ENCODE measurements at regions not wholly inside any gene's neighbourhood (a gene's known extent, or its start where the extent isn't known, plus 50 kb on each side); places are given as distances from the start of the nearest gene placed in this dataset.

GRCh38 chr4:122671919-122672490 is 51.1 kb upstream of the IL21 start:
- intact Hi-C loops (cut with micrococcal nuclease): no loop called here
- DNase-seq (ENCODE audit: low spot score): no peak
- H3K4me3 Mint-ChIP-seq (ENCODE audit: low read depth): no peak overlapping the region
- H3K36me3 Mint-ChIP-seq (ENCODE audit: low read depth): peaks cover 15% of the 10 kb centered on the region
- H3K27ac Mint-ChIP-seq: peak overlapping the region; percentile 54
- peaks cover 22% of the 10 kb centered on the region for H3K9me3 Mint-ChIP-seq
- H3K27me3 Mint-ChIP-seq (ENCODE audit: low read depth): peaks cover 1% of the 10 kb centered on the region
- peaks cover 60% of the 10 kb centered on the region for H3K4me1 Mint-ChIP-seq (ENCODE audit: low read depth)

GRCh38 chr4:122673252-122673651 is 52.4 kb upstream of the IL21 start:
- Mint-ChIP-seq H3K4me1 (ENCODE audit: low read depth) (peaks cover 50% of the 10 kb centered on the region), H3K27ac (no peak overlapping the region), H3K4me3 (ENCODE audit: low read depth) (no peak overlapping the region), H3K36me3 (ENCODE audit: low read depth) (peaks cover 15% of the 10 kb centered on the region), H3K27me3 (ENCODE audit: low read depth) (peaks cover 1% of the 10 kb centered on the region), H3K9me3 (peaks cover 22% of the 10 kb centered on the region)
- DNase-seq (ENCODE audit: low spot score): no peak
- intact Hi-C loops (cut with micrococcal nuclease): no loop called here

- H3K4me3 Mint-ChIP-seq (ENCODE audit: low read depth): no peak overlapping the region
- peaks cover 41% of the 10 kb centered on the region for H3K4me1 Mint-ChIP-seq (ENCODE audit: low read depth)
- H3K27ac Mint-ChIP-seq: peak overlapping the region; percentile 35
- DNase-seq (ENCODE audit: low spot score): no peak
- peaks cover 1% of the 10 kb centered on the region for H3K27me3 Mint-ChIP-seq (ENCODE audit: low read depth)
- H3K9me3 Mint-ChIP-seq: peaks cover 22% of the 10 kb centered on the region
- intact Hi-C loops (cut with micrococcal nuclease): loop anchor here (1.0 kb wide), 1 partner anchor 13 kb away; no protein-coding TSS in a partner anchor
- H3K36me3 Mint-ChIP-seq (ENCODE audit: low read depth): peaks cover 16% of the 10 kb centered on the region
Measured at GRCh38 chr4:122674371-122674770, 53.5 kb upstream of the IL21 start.

- H3K4me1 Mint-ChIP-seq (ENCODE audit: low read depth): peaks cover 14% of the 10 kb centered on the region
- H3K27me3 Mint-ChIP-seq (ENCODE audit: low read depth): peaks cover 1% of the 10 kb centered on the region
- peaks cover 25% of the 10 kb centered on the region for H3K36me3 Mint-ChIP-seq (ENCODE audit: low read depth)
- intact Hi-C loops (cut with micrococcal nuclease): no loop called here
- H3K27ac Mint-ChIP-seq: no peak overlapping the region
- H3K9me3 Mint-ChIP-seq: peaks cover 47% of the 10 kb centered on the region
- no peak overlapping the region for H3K4me3 Mint-ChIP-seq (ENCODE audit: low read depth)
- no peak for DNase-seq (ENCODE audit: low spot score)
Measured at GRCh38 chr4:122679317-122679716, 53.2 kb upstream of the BBS12 start.

- DNase-seq (ENCODE audit: low spot score): no peak
- H3K4me1 Mint-ChIP-seq (ENCODE audit: low read depth): peaks cover 8% of the 10 kb centered on the region
- H3K27me3 Mint-ChIP-seq (ENCODE audit: low read depth): peaks cover 1% of the 10 kb centered on the region
- intact Hi-C loops (cut with micrococcal nuclease): no loop called here
- peaks cover 29% of the 10 kb centered on the region for H3K36me3 Mint-ChIP-seq (ENCODE audit: low read depth)
- H3K9me3 Mint-ChIP-seq: peaks cover 53% of the 10 kb centered on the region
- H3K27ac Mint-ChIP-seq: no peak overlapping the region
- no peak overlapping the region for H3K4me3 Mint-ChIP-seq (ENCODE audit: low read depth)
Measured at GRCh38 chr4:122679946-122680345, 52.6 kb upstream of the BBS12 start.

- Mint-ChIP-seq H3K9me3 (peaks cover 44% of the 10 kb centered on the region), H3K4me3 (ENCODE audit: low read depth) (no peak overlapping the region), H3K27ac (no peak overlapping the region), H3K27me3 (ENCODE audit: low read depth) (no peaks in the 10 kb centered on the region), H3K4me1 (ENCODE audit: low read depth) (peaks cover 2% of the 10 kb centered on the region), H3K36me3 (ENCODE audit: low read depth) (peaks cover 27% of the 10 kb centered on the region)
- intact Hi-C loops (cut with micrococcal nuclease): no loop called here
- no peak for DNase-seq (ENCODE audit: low spot score)
Measured at GRCh38 chr4:122681568-122681967, 50.9 kb upstream of the BBS12 start.
